HCT116 (cell line): ENCODE measurements at regions not wholly inside any gene's neighbourhood (a gene's known extent, or its start where the extent isn't known, plus 50 kb on each side); places are given as distances from the start of the nearest gene placed in this dataset.
"Not testable (repeated sequence)": the region's sequence is repeated elsewhere in the genome, so short reads cannot be mapped to it uniquely, and the experiment has no call there.

Source experiments
- ATAC-seq: fragments of 200-7000 bp; cut with Tn5 transposase; 2 replicates; pipeline ENCODE4 v1.9.1; 2020; ENCODE audit warnings: mild to moderate bottlenecking, moderate library complexity
- BruUV-seq: library from RNA; stranded (reverse); fragments of 400-500 nt; replicated peaks from 2 replicates; lab custom pipeline; 2021; lab: Mats Ljungman, UMichigan
- CTCF ChIA-PET: fragments of 300-600 bp; sonication (Branson Sonifier 250); formaldehyde crosslinking; loops from one replicate; lab custom pipeline; 2021; ENCODE audit warnings: antibody characterized with exemption; lab: Charles Lee
- POLR2A ChIA-PET: fragments of 300-600, 350-600 bp; sonication (Branson Sonifier 250); formaldehyde crosslinking; loops from one replicate; lab custom pipeline; 2021; ENCODE audit warnings: antibody characterized with exemption; lab: Charles Lee
- RAD21 ChIA-PET, 2 experiments: fragments of 300-600 bp; sonication (Branson Sonifier 250); formaldehyde crosslinking; loops; one replicate each; lab custom pipeline; 2023; ENCODE audit warnings: low total read pairs in 2 of 2; ENCODE audit not compliant: uncharacterized antibody in 2 of 2, unreplicated experiment in 2 of 2, low non-redundant PET in 1 of 2; lab: Charles Lee
- DNase-seq: peaks from one replicate; pipeline ENCODE4 v3.0.0-alpha.2; 2010; ENCODE audit warnings: low read depth, low spot score
- H2AFZ ChIP-seq: fragments of 200-600 bp; shearing (Covaris generic), sonication (generic); 2 replicates; pipeline ENCODE4 v1.6.1; 2017; ENCODE audit warnings: low read depth, mixed run types, mixed read lengths, antibody characterized with exemption, low read length; ENCODE audit not compliant: poor library complexity, severe bottlenecking
- H3K27ac ChIP-seq: 2 replicates; pipeline ENCODE4 v1.5.1; 2012; ENCODE audit warnings: low read depth, low read length
- H3K27me3 ChIP-seq: fragments of 200-600 bp; sonication (generic); 2 replicates; pipeline ENCODE4 v1.6.1; 2016; ENCODE audit warnings: mixed run types, low read length, mixed read lengths; ENCODE audit not compliant: insufficient read depth
- H3K36me3 ChIP-seq, 2 experiments: fragments of 200-500 bp in 1 of 2; fragments of 200-600 bp in 1 of 2; sonication (Bioruptor generic) in 1 of 2; sonication (generic) in 1 of 2; 2 replicates each; pipeline versions ENCODE4 v1.5.1 to v1.6.1; 2014 to 2016; ENCODE audit warnings: low read length in 2 of 2, inconsistent platforms in 1 of 2, mixed read lengths in 1 of 2, mixed run types in 1 of 2; ENCODE audit not compliant: insufficient read depth in 2 of 2, control insufficient read depth in 1 of 2
- H3K4me1 ChIP-seq, 2 experiments: fragments of 200-600 bp in 1 of 2; sonication (generic) in 1 of 2; 2 replicates each; pipeline versions ENCODE4 v1.5.1 to v1.6.1; 2012 to 2017; ENCODE audit warnings: low read length in 2 of 2, inconsistent platforms in 1 of 2, mild to moderate bottlenecking in 1 of 2, mixed read lengths in 1 of 2, mixed run types in 1 of 2, moderate library complexity in 1 of 2; ENCODE audit not compliant: insufficient read depth in 2 of 2, control insufficient read depth in 1 of 2
- H3K4me2 ChIP-seq: fragments of 200-600 bp; sonication (generic); 2 replicates; pipeline ENCODE4 v1.6.1; 2017; ENCODE audit warnings: mixed run types, low read length, mixed read lengths
- H3K4me3 ChIP-seq, 2 experiments: fragments of 200-600 bp in 1 of 2; sonication (generic) in 1 of 2; replicated peaks in 1 of 2; 2 replicates each; pipeline ENCODE4 v1.5.1; 2011 to 2016; ENCODE audit warnings: low read length in 2 of 2, control low read depth in 1 of 2, low read depth in 1 of 2, mild to moderate bottlenecking in 1 of 2, mixed read lengths in 1 of 2, mixed run types in 1 of 2
- H3K79me2 ChIP-seq: fragments of 200-600 bp; sonication (generic); 2 replicates; pipeline ENCODE4 v1.6.1; 2017; ENCODE audit warnings: mild to moderate bottlenecking, mixed run types, low read length, moderate library complexity, mixed read lengths; ENCODE audit not compliant: insufficient read depth
- H3K9ac ChIP-seq: fragments of 200-600 bp; sonication (generic); 2 replicates; pipeline ENCODE4 v1.6.1; 2016; ENCODE audit warnings: low read length, mixed read lengths
- H3K9me2 ChIP-seq: fragments of 200-600 bp; sonication (generic), shearing (Covaris generic); 2 replicates; pipeline ENCODE4 v1.6.1; 2017; ENCODE audit warnings: mixed run types, mild to moderate bottlenecking, moderate library complexity; ENCODE audit not compliant: insufficient read depth
- H3K9me3 ChIP-seq, 2 experiments: fragments of 200-500 bp in 1 of 2; fragments of 200-600 bp in 1 of 2; sonication (Bioruptor generic) in 1 of 2; sonication (generic) in 1 of 2; 2 replicates each; pipeline ENCODE4 v1.6.1; 2014 to 2017; ENCODE audit warnings: low read length in 2 of 2, mixed read lengths in 2 of 2, inconsistent platforms in 1 of 2, low read depth in 1 of 2, mild to moderate bottlenecking in 1 of 2, mixed run types in 1 of 2, moderate library complexity in 1 of 2; ENCODE audit not compliant: control insufficient read depth in 1 of 2, insufficient read depth in 1 of 2
- H4K20me1 ChIP-seq: fragments of 200-600 bp; sonication (generic), shearing (Covaris generic); 2 replicates; pipeline ENCODE4 v1.6.1; 2017; ENCODE audit warnings: mixed run types, mild to moderate bottlenecking, moderate library complexity; ENCODE audit not compliant: insufficient read depth
- intact Hi-C: fragments of 100-400 bp; cut with micrococcal nuclease; formaldehyde crosslinking; loops from 2 replicates; pipeline ENCODE4 v1.10.0; 2022

GRCh38 chr2:91446489-91446888 lies 2755.0 kb downstream of the RPIA start:
- H3K9ac ChIP-seq, H3K27me3 ChIP-seq, RAD21 ChIA-PET, DNase-seq, H3K9me3 ChIP-seq, H3K4me2 ChIP-seq, BruUV-seq, H3K36me3 ChIP-seq, intact Hi-C loops, H3K79me2 ChIP-seq, H3K27ac ChIP-seq, POLR2A ChIA-PET, CTCF ChIA-PET, ATAC-seq, H3K9me2 ChIP-seq, H3K4me1 ChIP-seq, H3K4me3 ChIP-seq, H2AFZ ChIP-seq, H4K20me1 ChIP-seq: not testable (repeated sequence)

DNA sequence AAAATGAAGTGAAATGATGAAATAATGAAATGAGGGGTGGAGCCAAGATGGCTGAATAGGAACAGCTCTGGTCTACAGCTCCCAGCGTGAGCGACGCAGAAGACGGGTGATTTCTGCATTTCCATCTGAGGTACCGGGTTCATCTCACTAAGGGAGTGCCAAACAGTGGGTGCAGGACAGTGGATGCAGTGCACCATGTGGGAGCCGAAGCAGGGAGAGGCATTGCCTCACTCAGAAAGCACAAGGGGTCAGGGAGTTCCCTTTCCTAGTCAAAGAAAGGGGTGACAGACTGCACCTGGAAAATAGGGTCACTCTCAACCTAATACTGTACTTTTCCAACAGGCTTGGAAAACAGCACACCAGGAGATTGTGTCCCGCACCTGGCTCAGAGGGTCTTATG lies 2755.4 kb downstream of the RPIA start:
- DNase-seq, H3K4me1 ChIP-seq, H3K9me3 ChIP-seq, H3K4me2 ChIP-seq, H3K9me2 ChIP-seq, H3K36me3 ChIP-seq, RAD21 ChIA-PET, H2AFZ ChIP-seq, ATAC-seq, BruUV-seq, H3K79me2 ChIP-seq, POLR2A ChIA-PET, intact Hi-C loops, H3K9ac ChIP-seq, H3K27me3 ChIP-seq, H3K4me3 ChIP-seq, CTCF ChIA-PET, H3K27ac ChIP-seq, H4K20me1 ChIP-seq: not testable (repeated sequence)

DNA sequence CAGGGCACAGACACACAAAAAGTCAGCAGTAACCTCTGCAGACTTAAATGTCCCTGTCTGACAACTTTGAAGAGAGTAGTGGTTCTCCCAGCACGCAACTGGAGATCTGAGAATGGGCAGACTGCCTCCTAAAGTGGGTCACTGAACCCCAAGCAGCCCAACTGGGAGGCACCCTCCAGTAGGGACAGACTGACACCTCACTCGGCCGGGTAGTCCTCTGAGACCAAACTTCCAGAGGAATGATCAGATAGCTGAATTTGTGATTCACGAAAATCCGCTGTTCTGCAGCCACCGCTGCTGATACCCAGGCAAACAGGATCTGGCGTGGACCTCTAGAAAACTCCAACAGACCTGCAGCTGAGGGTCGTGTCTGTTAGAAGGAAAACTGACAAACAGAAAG lies 2756.0 kb downstream of the RPIA start:
- H3K27ac ChIP-seq, H3K79me2 ChIP-seq, intact Hi-C loops, H3K4me1 ChIP-seq, DNase-seq, H3K9me2 ChIP-seq, ATAC-seq, H3K9ac ChIP-seq, CTCF ChIA-PET, POLR2A ChIA-PET, H3K4me2 ChIP-seq, H2AFZ ChIP-seq, H3K36me3 ChIP-seq, RAD21 ChIA-PET, H4K20me1 ChIP-seq, BruUV-seq, H3K4me3 ChIP-seq, H3K27me3 ChIP-seq, H3K9me3 ChIP-seq: not testable (repeated sequence)

- H3K79me2 ChIP-seq, intact Hi-C loops, H3K27ac ChIP-seq, H4K20me1 ChIP-seq, CTCF ChIA-PET, H3K9ac ChIP-seq, DNase-seq, H3K9me2 ChIP-seq, H3K36me3 ChIP-seq, ATAC-seq, POLR2A ChIA-PET, H3K4me2 ChIP-seq, H3K4me1 ChIP-seq, H3K4me3 ChIP-seq, RAD21 ChIA-PET, H3K27me3 ChIP-seq, BruUV-seq, H3K9me3 ChIP-seq, H2AFZ ChIP-seq: not testable (repeated sequence)
Measured at GRCh38 chr2:91462292-91462691, 2770.8 kb downstream of the RPIA start.

- CTCF ChIA-PET, result not testable (repeated sequence)
Measured at GRCh38 chr2:91463007-91463406, 2771.5 kb downstream of the RPIA start.

More at GRCh38 chr2:91463007-91463406, 2771.5 kb downstream of the RPIA start:
- H3K27ac ChIP-seq, H3K9me2 ChIP-seq, H3K4me1 ChIP-seq, H3K79me2 ChIP-seq, ATAC-seq, H3K9ac ChIP-seq, H4K20me1 ChIP-seq, H3K36me3 ChIP-seq, H3K9me3 ChIP-seq, H3K4me2 ChIP-seq, POLR2A ChIA-PET, H2AFZ ChIP-seq, RAD21 ChIA-PET, H3K4me3 ChIP-seq, H3K27me3 ChIP-seq, BruUV-seq, DNase-seq, intact Hi-C loops: not testable (repeated sequence)
